ENCODE measurements at regions not wholly inside any gene's neighbourhood (a gene's known extent, or its start where the extent isn't known, plus 50 kb on each side); places are given as distances from the start of the nearest gene placed in this dataset.

- no peak for DNase-seq (ENCODE audit: low read depth in 1 of 2, low spot score in 1 of 2)
- H3K27me3 ChIP-seq (ENCODE audit: insufficient read depth, poor library complexity, severe bottlenecking): no peaks in the 10 kb centered on the region
- TF ChIP-seq SPI1 (IDR thresholded peaks at IDR 0.05; ENCODE audit: borderline replicate concordance, low read depth) (no peak), POLR2AphosphoS5 (IDR thresholded peaks at IDR 0.05; ENCODE audit: low read depth) (no peak), CTCF (IDR thresholded peaks at IDR 0.05; ENCODE audit: insufficient read depth, low read length) (no peak), GABPA (IDR thresholded peaks at IDR 0.05; ENCODE audit: low read depth) (no peak)
- TF ChIP-seq, protein P1, sequence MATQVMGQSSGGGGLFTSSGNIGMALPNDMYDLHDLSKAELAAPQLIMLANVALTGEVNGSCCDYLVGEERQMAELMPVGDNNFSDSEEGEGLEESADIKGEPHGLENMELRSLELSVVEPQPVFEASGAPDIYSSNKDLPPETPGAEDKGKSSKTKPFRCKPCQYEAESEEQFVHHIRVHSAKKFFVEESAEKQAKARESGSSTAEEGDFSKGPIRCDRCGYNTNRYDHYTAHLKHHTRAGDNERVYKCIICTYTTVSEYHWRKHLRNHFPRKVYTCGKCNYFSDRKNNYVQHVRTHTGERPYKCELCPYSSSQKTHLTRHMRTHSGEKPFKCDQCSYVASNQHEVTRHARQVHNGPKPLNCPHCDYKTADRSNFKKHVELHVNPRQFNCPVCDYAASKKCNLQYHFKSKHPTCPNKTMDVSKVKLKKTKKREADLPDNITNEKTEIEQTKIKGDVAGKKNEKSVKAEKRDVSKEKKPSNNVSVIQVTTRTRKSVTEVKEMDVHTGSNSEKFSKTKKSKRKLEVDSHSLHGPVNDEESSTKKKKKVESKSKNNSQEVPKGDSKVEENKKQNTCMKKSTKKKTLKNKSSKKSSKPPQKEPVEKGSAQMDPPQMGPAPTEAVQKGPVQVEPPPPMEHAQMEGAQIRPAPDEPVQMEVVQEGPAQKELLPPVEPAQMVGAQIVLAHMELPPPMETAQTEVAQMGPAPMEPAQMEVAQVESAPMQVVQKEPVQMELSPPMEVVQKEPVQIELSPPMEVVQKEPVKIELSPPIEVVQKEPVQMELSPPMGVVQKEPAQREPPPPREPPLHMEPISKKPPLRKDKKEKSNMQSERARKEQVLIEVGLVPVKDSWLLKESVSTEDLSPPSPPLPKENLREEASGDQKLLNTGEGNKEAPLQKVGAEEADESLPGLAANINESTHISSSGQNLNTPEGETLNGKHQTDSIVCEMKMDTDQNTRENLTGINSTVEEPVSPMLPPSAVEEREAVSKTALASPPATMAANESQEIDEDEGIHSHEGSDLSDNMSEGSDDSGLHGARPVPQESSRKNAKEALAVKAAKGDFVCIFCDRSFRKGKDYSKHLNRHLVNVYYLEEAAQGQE (IDR thresholded peaks at IDR 0.05; ENCODE audit: insufficient replicate concordance, low read depth): no peak
- no peak overlapping the region for H3K27ac ChIP-seq (replicated peaks)
- H3K4me3 ChIP-seq (replicated peaks; ENCODE audit: insufficient read depth, low read length): no peak overlapping the region
Observed at GRCh38 chr11:13108416-13108815, 99.3 kb downstream of the RASSF10 start.

DNA sequence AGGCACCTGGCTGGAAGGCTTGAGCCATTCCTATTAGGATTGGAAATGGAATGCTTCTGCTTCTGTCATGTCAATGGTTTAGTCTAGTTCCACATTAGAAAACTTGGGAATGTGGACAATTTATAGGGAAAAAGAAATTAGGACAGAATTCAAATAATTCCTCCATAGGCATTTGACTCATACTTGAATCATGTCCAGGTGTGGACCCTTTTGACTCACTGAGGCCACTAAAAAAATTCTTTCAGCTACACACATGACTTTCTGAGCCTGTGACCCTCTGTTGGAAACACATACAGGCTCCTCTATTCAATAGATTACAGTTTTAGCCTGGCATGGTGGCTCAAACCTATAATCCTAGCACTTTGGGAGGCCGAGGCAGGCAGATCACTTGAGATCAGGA lies 100.5 kb downstream of the RASSF10 start:
- H3K27ac ChIP-seq (replicated peaks): no peak overlapping the region
- TF ChIP-seq CTCF (IDR thresholded peaks at IDR 0.05; ENCODE audit: insufficient read depth, low read length) (no peak), SPI1 (IDR thresholded peaks at IDR 0.05; ENCODE audit: borderline replicate concordance, low read depth) (no peak), POLR2AphosphoS5 (IDR thresholded peaks at IDR 0.05; ENCODE audit: low read depth) (no peak), GABPA (IDR thresholded peaks at IDR 0.05; ENCODE audit: low read depth) (no peak)
- TF ChIP-seq, protein P1 (IDR thresholded peaks at IDR 0.05; ENCODE audit: insufficient replicate concordance, low read depth): no peak
- no peak for DNase-seq (ENCODE audit: low read depth in 1 of 2, low spot score in 1 of 2)
- no peak overlapping the region for H3K4me3 ChIP-seq (replicated peaks; ENCODE audit: insufficient read depth, low read length)
- H3K27me3 ChIP-seq (ENCODE audit: insufficient read depth, poor library complexity, severe bottlenecking): no peaks in the 10 kb centered on the region

GRCh38 chr11:13110145-13110544 lies 101.0 kb downstream of the RASSF10 start:
- TF ChIP-seq POLR2AphosphoS5 (IDR thresholded peaks at IDR 0.05; ENCODE audit: low read depth) (no peak), SPI1 (IDR thresholded peaks at IDR 0.05; ENCODE audit: borderline replicate concordance, low read depth) (no peak), CTCF (IDR thresholded peaks at IDR 0.05; ENCODE audit: insufficient read depth, low read length) (no peak), GABPA (IDR thresholded peaks at IDR 0.05; ENCODE audit: low read depth) (no peak)
- TF ChIP-seq, protein P1 (IDR thresholded peaks at IDR 0.05; ENCODE audit: insufficient replicate concordance, low read depth): no peak
- Histone ChIP-seq H3K27me3 (ENCODE audit: insufficient read depth, poor library complexity, severe bottlenecking) (no peaks in the 10 kb centered on the region), H3K4me3 (replicated peaks; ENCODE audit: insufficient read depth, low read length) (no peak overlapping the region), H3K27ac (replicated peaks) (no peak overlapping the region)
- no peak for DNase-seq (ENCODE audit: low read depth in 1 of 2, low spot score in 1 of 2)

All from HL-60 (cell line).